IMR-90 (cell line): ENCODE measurements at regions not wholly inside any gene's neighbourhood (a gene's known extent, or its start where the extent isn't known, plus 50 kb on each side); places are given as distances from the start of the nearest gene placed in this dataset.

Experiments used
- ATAC-seq: fragments of 200-7000 bp; cut with Tn5 transposase; 2 replicates; pipeline ENCODE4 v1.9.1; 2020; ENCODE audit warnings: low read depth, mild to moderate bottlenecking, moderate library complexity
- BruUV-seq: library from RNA; stranded (reverse); fragments of 400-500 nt; replicated peaks from 2 replicates; lab custom pipeline; 2021; lab: Mats Ljungman, UMichigan
- CTCF ChIA-PET: fragments of 300-600 bp; formaldehyde crosslinking; extraction: SDS; loops from one replicate; lab custom pipeline; 2021; ENCODE audit warnings: antibody characterized with exemption; lab: Yijun Ruan, JAX
- POLR2A ChIA-PET: fragments of 300-600 bp; sonication (Branson Sonifier 250); formaldehyde crosslinking; loops from one replicate; lab custom pipeline; 2022; ENCODE audit warnings: antibody characterized with exemption; ENCODE audit not compliant: unreplicated experiment; lab: Charles Lee
- DNase-seq: peaks from one replicate; pipeline ENCODE4 v3.0.0; 2013
- H2AFZ ChIP-seq: replicated peaks from 2 replicates; pipeline ENCODE3; 2013; ENCODE audit warnings: low read length, mild to moderate bottlenecking; ENCODE audit not compliant: poor library complexity
- H2AK5ac ChIP-seq: 2 replicates; pipeline ENCODE4 v1.6.1; 2013; ENCODE audit warnings: low read depth, low read length, inconsistent platforms
- H2AK9ac ChIP-seq: replicated peaks from 2 replicates; pipeline ENCODE3; 2013; ENCODE audit warnings: mild to moderate bottlenecking, low read depth, low read length, moderate library complexity; ENCODE audit not compliant: poor library complexity
- H2BK120ac ChIP-seq: 2 replicates; pipeline ENCODE4 v1.6.1; 2013; ENCODE audit warnings: low read depth, low read length, inconsistent platforms
- H2BK15ac ChIP-seq: 3 replicates; pipeline ENCODE4 v1.6.1; 2013; ENCODE audit warnings: low read depth, low read length, inconsistent platforms
- H2BK20ac ChIP-seq: 2 replicates; pipeline ENCODE4 v1.6.1; 2013; ENCODE audit warnings: low read depth, mild to moderate bottlenecking, inconsistent platforms, low read length, moderate library complexity
- H2BK5ac ChIP-seq: 2 replicates; pipeline ENCODE4 v1.6.1; 2013; ENCODE audit warnings: mild to moderate bottlenecking, low read depth, low read length, inconsistent platforms; ENCODE audit not compliant: poor library complexity, severe bottlenecking
- H3K14ac ChIP-seq: replicated peaks from 2 replicates; pipeline ENCODE4 v1.6.1; 2013; ENCODE audit warnings: low read depth, low read length, inconsistent platforms
- H3K18ac ChIP-seq: 2 replicates; pipeline ENCODE4 v1.6.1; 2013; ENCODE audit warnings: low read depth, low read length, control low read depth
- H3K23ac ChIP-seq: 2 replicates; pipeline ENCODE4 v1.6.1; 2013; ENCODE audit warnings: low read depth, low read length, inconsistent platforms
- H3K27ac ChIP-seq: 2 replicates; pipeline ENCODE4 v1.5.1; 2013; ENCODE audit warnings: mild to moderate bottlenecking, control low read depth, low read length; ENCODE audit not compliant: insufficient read depth
- H3K27me3 ChIP-seq: 2 replicates; pipeline ENCODE4 v1.6.1; 2013; ENCODE audit warnings: low read length; ENCODE audit not compliant: control insufficient read depth, insufficient read depth
- H3K36me3 ChIP-seq: 2 replicates; pipeline ENCODE4 v1.6.1; 2013; ENCODE audit warnings: low read length, mixed read lengths; ENCODE audit not compliant: control insufficient read depth, insufficient read depth
- H3K4ac ChIP-seq: 2 replicates; pipeline ENCODE4 v1.6.1; 2013; ENCODE audit warnings: low read depth, low read length, inconsistent platforms
- H3K4me1 ChIP-seq: 2 replicates; pipeline ENCODE4 v1.6.1; 2013; ENCODE audit warnings: low read length, mixed read lengths; ENCODE audit not compliant: control insufficient read depth, insufficient read depth
- H3K4me2 ChIP-seq: 2 replicates; pipeline ENCODE4 v1.6.1; 2013; ENCODE audit warnings: low read depth, mild to moderate bottlenecking, control low read depth, low read length, moderate library complexity
- H3K4me3 ChIP-seq: 2 replicates; pipeline ENCODE4 v1.5.1; 2013; ENCODE audit warnings: low read depth, mild to moderate bottlenecking, control low read depth, low read length, moderate library complexity; ENCODE audit not compliant: insufficient read depth
- H3K56ac ChIP-seq: 2 replicates; pipeline ENCODE4 v1.6.1; 2013; ENCODE audit warnings: low read length, inconsistent platforms; ENCODE audit not compliant: insufficient read depth; ENCODE audit errors: extremely low read depth
- H3K79me1 ChIP-seq, 2 experiments: 2 replicates each; pipeline ENCODE4 v1.6.1; 2013; ENCODE audit warnings: low read length in 2 of 2, inconsistent platforms in 1 of 2, low read depth in 1 of 2
- H3K9ac ChIP-seq: 2 replicates; pipeline ENCODE4 v1.6.1; 2013; ENCODE audit warnings: low read depth, low read length, control low read depth
- H3K9me1 ChIP-seq: 2 replicates; pipeline ENCODE4 v1.6.1; 2013; ENCODE audit warnings: low read length, inconsistent platforms; ENCODE audit not compliant: insufficient read depth
- H3K9me3 ChIP-seq: 2 replicates; pipeline ENCODE4 v1.6.1; 2013; ENCODE audit warnings: low read length; ENCODE audit not compliant: control insufficient read depth, insufficient read depth
- H4K20me1 ChIP-seq: 2 replicates; pipeline ENCODE4 v1.6.1; 2013; ENCODE audit warnings: low read length, inconsistent platforms; ENCODE audit not compliant: insufficient read depth
- H4K5ac ChIP-seq: 2 replicates; pipeline ENCODE4 v1.6.1; 2013; ENCODE audit warnings: mild to moderate bottlenecking, low read depth, low read length, control low read depth
- H4K8ac ChIP-seq, 2 experiments: 2 replicates each; pipeline ENCODE4 v1.6.1; 2013; ENCODE audit warnings: low read depth in 2 of 2, low read length in 2 of 2, control low read depth in 1 of 2, inconsistent platforms in 1 of 2
- H4K91ac ChIP-seq: 2 replicates; pipeline ENCODE4 v1.6.1; 2013; ENCODE audit warnings: low read depth, low read length, inconsistent platforms; ENCODE audit not compliant: insufficient read depth
- BHLHE40 ChIP-seq: fragments of 150-350 bp; IDR thresholded peaks from 2 replicates; pipeline ENCODE4 v1.6.1; 2016; ENCODE audit warnings: mild to moderate bottlenecking, low read depth, low read length
- CEBPB ChIP-seq: IDR thresholded peaks from 2 replicates; pipeline ENCODE4 v1.6.1; 2012; ENCODE audit warnings: low read depth, low read length, improper control_type of control experiment
- CHD1 ChIP-seq: IDR thresholded peaks from 2 replicates; pipeline ENCODE4 v1.6.1; 2012; ENCODE audit warnings: low read depth, low read length, improper control_type of control experiment
- CTCF ChIP-seq: conservative IDR thresholded peaks from 2 replicates; pipeline ENCODE4 v1.5.1; 2012; ENCODE audit warnings: mild to moderate bottlenecking, low read depth, low read length, improper control_type of control experiment
- ELK1 ChIP-seq: fragments of 150-350 bp; IDR thresholded peaks from 2 replicates; pipeline ENCODE4 v1.6.1; 2016; ENCODE audit warnings: low read depth, mild to moderate bottlenecking, low read length, moderate library complexity, borderline replicate concordance
- FOS ChIP-seq: fragments of 150-350 bp; IDR thresholded peaks from 2 replicates; pipeline ENCODE4 v1.6.1; 2016; ENCODE audit warnings: low read depth, low read length
- MAFK ChIP-seq: IDR thresholded peaks from 2 replicates; pipeline ENCODE4 v1.6.1; 2012; ENCODE audit warnings: low read depth, low read length, improper control_type of control experiment
- MAZ ChIP-seq: IDR thresholded peaks from 2 replicates; pipeline ENCODE4 v1.6.1; 2012; ENCODE audit warnings: low read depth, mild to moderate bottlenecking, low read length, improper control_type of control experiment, moderate library complexity, borderline replicate concordance
- MXI1 ChIP-seq: IDR thresholded peaks from 2 replicates; pipeline ENCODE4 v1.6.1; 2012; ENCODE audit warnings: low read depth, mild to moderate bottlenecking, low read length, moderate library complexity, borderline replicate concordance
- POLR2A ChIP-seq: IDR thresholded peaks from 2 replicates; pipeline ENCODE4 v1.6.1; 2012; ENCODE audit warnings: mild to moderate bottlenecking, low read depth, low read length
- RAD21 ChIP-seq: IDR thresholded peaks from 2 replicates; pipeline ENCODE4 v1.6.1; 2012; ENCODE audit warnings: low read length, improper control_type of control experiment
- RFX5 ChIP-seq: IDR thresholded peaks from 2 replicates; pipeline ENCODE4 v1.8.0; 2012; ENCODE audit warnings: low read depth, mild to moderate bottlenecking, low read length, moderate library complexity
- USF2 ChIP-seq: fragments of 150-350 bp; IDR thresholded peaks from 2 replicates; pipeline ENCODE4 v1.6.1; 2017; ENCODE audit warnings: mild to moderate bottlenecking, antibody characterized with exemption, low read length, low read depth
- WGBS, 2 experiments: methylation state at CpG; one replicate each; pipeline versions ENCODE4 v1.1.5 to v1.1.7; 2013; ENCODE audit warnings: missing lambda C conversion rate in 2 of 2; ENCODE audit not compliant: insufficient read length in 1 of 2; ENCODE audit errors: extremely low coverage in 2 of 2; 5-methylcytosine and 5-hydroxymethylcytosine counted together
- dilution Hi-C: fragments of 300-500 bp; cut with HindIII; formaldehyde crosslinking; loops from one replicate; pipeline ENCODE4 v1.14.3; 2018; ENCODE audit warnings: low sequenced_read_pairs; ENCODE audit not compliant: unreplicated experiment
- in situ Hi-C: fragments of 300-500 bp; cut with MboI; formaldehyde crosslinking; loops from 3 replicates; pipeline ENCODE4 v1.14.3; 2019; ENCODE audit warnings: low sequenced_read_pairs, inconsistent platforms, mixed read lengths
- intact Hi-C: fragments of 100-400 bp; cut with micrococcal nuclease; formaldehyde crosslinking; loops from 2 replicates; pipeline ENCODE4 v1.10.0; 2022

- no peak overlapping the region for H4K5ac ChIP-seq
- no peak overlapping the region for H4K91ac ChIP-seq
- no peak overlapping the region for H3K9ac ChIP-seq
- H2BK5ac ChIP-seq = no peak overlapping the region
- H2BK120ac ChIP-seq = no peak overlapping the region
- H3K27ac ChIP-seq = no peak overlapping the region
- H3K27me3 ChIP-seq = peaks cover 2% of the 10 kb centered on the region
- no TSS peak for BruUV-seq
- intact Hi-C loops = no loop called here
- TF ChIP-seq CHD1 (no peak), CTCF (no peak), POLR2A (no peak), CEBPB (no peak), BHLHE40 (no peak), MXI1 (no peak), FOS (no peak), RAD21 (no peak), MAZ (no peak), RFX5 (no peak), ELK1 (no peak), USF2 (no peak), MAFK (no peak)
- H3K79me1 ChIP-seq = no peaks in the 10 kb centered on the region
- H2AFZ ChIP-seq = no peak overlapping the region
- H3K4me1 ChIP-seq = no peaks in the 10 kb centered on the region
- ATAC-seq (no peak), DNase-seq (no peak)
- no peak overlapping the region for H3K4me2 ChIP-seq
- dilution Hi-C loops = no loop called here
- no peak overlapping the region for H3K4me3 ChIP-seq
- H3K14ac ChIP-seq = no peak overlapping the region
- ChIA-PET POLR2A (no interaction called here), CTCF (no interaction called here)
- H3K9me1 ChIP-seq = no peaks in the 10 kb centered on the region
- no peak overlapping the region for H4K8ac ChIP-seq
- no peaks in the 10 kb centered on the region for H3K36me3 ChIP-seq
- no peak overlapping the region for H3K4ac ChIP-seq
- 82% methylated on average over 3 of the region's 5 CpGs; no CpG with 5 or more reads in 1 of the 2 experiments for WGBS, 2 experiments
- in situ Hi-C loops = no loop called here
- H3K9me3 ChIP-seq = no peaks in the 10 kb centered on the region
- no peak overlapping the region for H2BK15ac ChIP-seq
- H3K56ac ChIP-seq = no peak overlapping the region
- H4K20me1 ChIP-seq = no peaks in the 10 kb centered on the region
- H2BK20ac ChIP-seq = no peak overlapping the region
- H3K23ac ChIP-seq = no peak overlapping the region
- H3K18ac ChIP-seq = no peak overlapping the region
- H2AK9ac ChIP-seq = no peak overlapping the region
- H2AK5ac ChIP-seq = no peak overlapping the region
Observed at GRCh38 chr7:42475082-42475481, 238.1 kb upstream of the GLI3 start.
